NB4 (cell line): ENCODE measurements at regions not wholly inside any gene's neighbourhood (a gene's known extent, or its start where the extent isn't known, plus 50 kb on each side); places are given as distances from the start of the nearest gene placed in this dataset.

Experiments used
- CTCF ChIP-seq: IDR thresholded peaks from one replicate; pipeline ENCODE4 v1.5.1; 2012; ENCODE audit warnings: low read depth, low read length
- MAX ChIP-seq: IDR thresholded peaks from 2 replicates; pipeline ENCODE4 v1.6.1; 2011; ENCODE audit warnings: low read depth, low read length
- MYC ChIP-seq: IDR thresholded peaks from 2 replicates; pipeline ENCODE4 v1.6.1; 2011; ENCODE audit warnings: low read depth, low read length
- POLR2A ChIP-seq: IDR thresholded peaks from 2 replicates; pipeline ENCODE4 v1.6.1; 2011; ENCODE audit warnings: mild to moderate bottlenecking; ENCODE audit not compliant: insufficient read length; ENCODE audit errors: extremely low read depth

GRCh38 chr5:40258222-40258621 lies 421.5 kb upstream of the PTGER4 start:
- TF ChIP-seq POLR2A, result no peak
- no peak for TF ChIP-seq CTCF
- TF ChIP-seq MAX, result 0 out of 2 replicates have a peak, but pooled peaks have one; percentile 27
- TF ChIP-seq MYC, result peak; percentile 24
